BLaER1 treated with 17β-estradiol and CSF1 and Interleukin-3, amounts not matched to agents 10 nM and 100 nM (cell line): ENCODE measurements at regions not wholly inside any gene's neighbourhood (a gene's known extent, or its start where the extent isn't known, plus 50 kb on each side); places are given as distances from the start of the nearest gene placed in this dataset.
"Not testable (repeated sequence)": the region's sequence is repeated elsewhere in the genome, so short reads cannot be mapped to it uniquely, and the experiment has no call there.

Source experiments
- H3K27ac ChIP-seq, 11 experiments: shearing (Covaris generic); formaldehyde crosslinking; 2 replicates each; pipeline ENCODE4 v1.8.1; 2022
- H3K27me3 ChIP-seq, 11 experiments: shearing (Covaris generic); formaldehyde crosslinking; 2 replicates each; pipeline ENCODE4 v1.8.1; 2022
- H3K36me3 ChIP-seq, 11 experiments: shearing (Covaris generic); formaldehyde crosslinking; 2 replicates each; pipeline ENCODE4 v1.8.1; 2022
- H3K4me1 ChIP-seq, 10 experiments: shearing (Covaris generic); formaldehyde crosslinking; 2 replicates each; pipeline ENCODE4 v1.8.1; 2022
- H3K4me2 ChIP-seq, 11 experiments: shearing (Covaris generic); formaldehyde crosslinking; 2 replicates each; pipeline ENCODE4 v1.8.1; 2022
- H3K4me3 ChIP-seq, 10 experiments: shearing (Covaris generic); formaldehyde crosslinking; 2 replicates each; pipeline ENCODE4 v1.8.1; 2022
- H3K9ac ChIP-seq, 11 experiments: shearing (Covaris generic); formaldehyde crosslinking; 2 replicates each; pipeline ENCODE4 v1.8.1; 2022
- H3K9me3 ChIP-seq, 11 experiments: shearing (Covaris generic); formaldehyde crosslinking; replicated peaks in 1 of 11; 2 replicates each; pipeline ENCODE4 v1.8.1; 2022
- H4K20me1 ChIP-seq, 11 experiments: shearing (Covaris generic); formaldehyde crosslinking; 2 replicates each; pipeline ENCODE4 v1.8.1; 2022
- Cebpa-rat ChIP-seq, 11 experiments: shearing (Covaris generic); IDR thresholded peaks; 2 replicates each; pipeline ENCODE4 v1.8.1; 2022

DNA sequence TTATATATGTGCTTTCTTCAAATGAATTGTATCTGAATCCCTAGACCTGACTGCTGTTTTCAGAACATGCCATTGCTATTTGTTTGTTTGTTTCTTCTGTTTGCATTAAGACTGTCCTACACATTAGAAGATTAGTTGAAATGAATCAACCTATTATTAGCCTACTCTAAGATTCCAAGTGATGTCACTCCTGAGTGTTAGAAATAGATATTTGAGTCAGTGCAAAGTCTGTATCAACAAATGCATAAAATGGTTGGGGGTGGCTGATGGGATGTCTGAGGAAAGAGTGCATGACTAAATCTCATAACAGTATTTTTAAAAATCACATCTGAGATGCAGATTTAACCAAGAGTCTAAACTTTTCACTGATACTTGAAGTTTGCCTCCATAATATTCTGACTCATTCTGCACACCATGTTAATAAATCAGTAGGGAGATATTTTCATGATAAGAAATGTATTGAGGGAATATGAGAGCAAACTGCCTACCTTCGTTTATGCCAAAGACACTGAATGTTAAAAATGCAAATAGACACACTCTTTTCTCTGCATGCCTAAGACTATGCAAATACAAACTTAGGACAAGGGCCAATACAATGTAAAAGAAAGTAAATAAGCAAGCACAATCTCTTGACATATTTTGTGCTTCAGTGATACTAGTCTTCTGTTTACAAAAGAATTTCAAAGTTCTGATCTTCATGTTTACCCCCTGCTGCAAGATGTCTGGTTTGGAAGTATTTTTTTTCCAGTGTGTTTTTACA is 253.3 kb downstream of the LIG4 start:
- H4K20me1 ChIP-seq, result no peaks in the 10 kb centered on the region
- no peaks in the 10 kb centered on the region for H3K9me3 ChIP-seq
- no peak overlapping the region for H3K27ac ChIP-seq
- TF ChIP-seq Cebpa-rat (IDR thresholded peaks at IDR 0.05), result no peak
- no peak overlapping the region for H3K4me3 ChIP-seq
- no peak overlapping the region for H3K9ac ChIP-seq
- H3K36me3 ChIP-seq, result no peaks in the 10 kb centered on the region
- H3K4me1 ChIP-seq, result no peaks in the 10 kb centered on the region
- no peaks in the 10 kb centered on the region for H3K27me3 ChIP-seq
- H3K4me2 ChIP-seq, result no peak overlapping the region

DNA sequence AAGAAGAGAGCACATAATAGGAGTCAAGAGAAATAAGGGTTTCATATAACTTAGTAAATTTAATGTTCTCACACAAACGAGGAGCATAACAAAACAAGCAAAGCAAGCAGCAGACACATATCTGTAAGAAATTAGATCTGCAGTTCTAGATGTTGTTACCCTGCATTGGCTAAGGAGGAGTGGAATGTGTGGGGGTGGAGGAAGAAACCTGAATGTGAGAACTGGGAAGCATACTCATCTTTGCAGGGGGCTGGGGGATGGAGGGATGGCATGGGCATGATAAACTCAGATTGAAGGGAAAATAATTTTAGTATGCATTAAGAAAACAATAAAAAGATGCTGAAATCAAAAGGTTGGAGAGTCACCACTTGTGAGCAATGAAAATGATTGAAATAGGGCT is 255.0 kb downstream of the LIG4 start:
- Histone ChIP-seq H3K4me2 (no peak overlapping the region), H4K20me1 (no peaks in the 10 kb centered on the region), H3K27me3 (no peaks in the 10 kb centered on the region), H3K4me1 (no peaks in the 10 kb centered on the region), H3K36me3 (no peaks in the 10 kb centered on the region), H3K27ac (no peak overlapping the region), H3K9me3 (no peaks in the 10 kb centered on the region), H3K9ac (no peak overlapping the region), H3K4me3 (no peak overlapping the region)
- no peak for TF ChIP-seq Cebpa-rat (IDR thresholded peaks at IDR 0.05)

DNA sequence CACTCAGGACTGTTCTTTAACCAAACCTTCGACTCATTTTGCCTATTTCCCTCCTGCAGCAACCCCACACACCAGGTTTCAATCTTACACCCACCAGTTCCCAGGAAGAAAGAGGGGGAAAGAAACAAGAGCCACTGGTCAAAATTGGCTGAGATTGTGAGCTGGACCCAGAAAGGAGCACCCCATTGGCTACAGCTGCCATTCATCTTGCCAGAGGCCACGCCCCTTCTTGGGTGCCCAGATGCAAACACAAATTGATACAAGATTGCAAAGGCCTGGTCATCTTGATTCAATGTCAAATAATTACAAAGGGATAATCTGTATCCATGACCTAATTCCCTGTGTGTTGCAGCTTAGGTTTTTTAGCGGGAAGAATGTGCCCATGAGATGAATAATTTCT is 258.4 kb downstream of the LIG4 start:
- no peak overlapping the region for H3K9ac ChIP-seq
- H3K27ac ChIP-seq, result no peak overlapping the region
- no peaks in the 10 kb centered on the region for H3K27me3 ChIP-seq
- no peak overlapping the region for H3K4me2 ChIP-seq
- H3K4me1 ChIP-seq, result no peaks in the 10 kb centered on the region
- TF ChIP-seq Cebpa-rat (IDR thresholded peaks at IDR 0.05), result no peak
- no peaks in the 10 kb centered on the region for H3K36me3 ChIP-seq
- H3K4me3 ChIP-seq, result no peak overlapping the region
- no peaks in the 10 kb centered on the region for H4K20me1 ChIP-seq
- no peaks in the 10 kb centered on the region for H3K9me3 ChIP-seq

DNA sequence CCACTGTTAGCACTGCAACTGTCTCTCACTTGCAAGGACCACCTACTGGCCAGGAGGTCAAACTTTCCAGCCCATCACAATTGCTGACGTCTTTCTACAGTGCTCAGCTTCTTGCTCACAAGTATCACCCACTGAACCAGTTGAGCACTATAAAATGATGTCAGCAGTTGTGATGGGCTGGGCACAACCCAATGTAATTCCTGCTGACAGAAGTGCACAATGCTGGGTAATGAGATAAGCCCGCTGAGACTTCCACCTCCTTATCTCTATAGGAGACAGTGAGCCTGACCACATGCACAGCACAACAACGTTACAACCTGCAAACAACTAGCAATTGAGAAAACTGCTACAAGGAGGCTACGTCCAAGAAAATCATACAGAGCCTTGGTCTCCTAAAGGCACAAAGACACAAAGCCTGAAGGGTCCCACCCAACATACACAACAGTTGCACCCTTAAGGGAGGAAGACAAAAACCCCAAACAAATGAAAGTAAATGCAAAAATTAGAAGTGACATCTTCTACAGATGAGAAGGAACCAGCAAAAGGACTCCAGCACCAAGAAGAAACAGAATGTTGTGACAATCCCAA is 273.2 kb downstream of the LIG4 start:
- no peak for TF ChIP-seq Cebpa-rat (IDR thresholded peaks at IDR 0.05)
- H3K4me3 ChIP-seq, result no peak overlapping the region
- no peaks in the 10 kb centered on the region for H3K27me3 ChIP-seq
- H3K27ac ChIP-seq, result no peak overlapping the region
- H3K36me3 ChIP-seq, result no peaks in the 10 kb centered on the region
- peaks cover 6 to 23% (median 16%) of the 10 kb centered on the region in 11 experiments; a peak in 13 of 22 replicates for H3K9me3 ChIP-seq
- no peak overlapping the region for H3K4me2 ChIP-seq
- H4K20me1 ChIP-seq, result no peaks in the 10 kb centered on the region
- H3K9ac ChIP-seq, result no peak overlapping the region
- H3K4me1 ChIP-seq, result peaks cover 0 to 5% (median 0%) of the 10 kb centered on the region in 10 experiments; a peak in 1 of 20 replicates

DNA sequence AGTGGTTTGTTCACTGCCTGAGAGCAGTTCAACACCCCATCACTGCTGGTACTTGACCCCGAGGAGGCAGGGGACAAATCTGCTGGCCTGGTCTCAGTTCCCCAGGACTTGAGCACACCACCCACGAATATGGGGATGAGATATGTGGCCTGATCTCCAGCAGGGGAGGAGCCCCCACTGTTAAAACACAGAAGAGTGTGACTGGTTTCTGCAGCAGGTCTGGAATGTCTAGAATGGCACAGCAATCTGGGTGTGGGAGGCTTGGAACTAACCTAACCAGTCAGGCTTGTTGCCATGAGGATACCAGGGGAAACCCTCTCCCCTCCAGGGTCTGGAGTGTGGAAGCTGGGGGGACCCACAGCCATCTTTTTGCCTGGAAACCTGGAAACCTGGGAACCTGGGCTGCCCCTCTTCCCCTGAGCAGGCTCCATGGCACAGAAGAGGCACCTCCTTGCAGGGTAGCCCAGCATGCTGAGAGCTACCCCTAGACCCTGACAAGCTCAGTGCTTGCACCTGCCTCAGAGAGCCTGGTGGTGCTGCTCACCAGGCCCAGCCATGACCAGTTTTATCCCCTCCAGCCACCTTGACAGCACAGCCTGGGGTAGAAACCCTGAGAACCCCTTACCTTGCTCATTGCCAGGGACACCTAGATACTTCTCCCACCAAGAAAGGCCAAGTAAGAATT is 273.8 kb downstream of the LIG4 start:
- no peaks in the 10 kb centered on the region for H3K27me3 ChIP-seq
- H3K9me3 ChIP-seq, result peaks cover 6 to 23% (median 16%) of the 10 kb centered on the region in 11 experiments; a peak in 13 of 22 replicates
- H3K9ac ChIP-seq, result no peak overlapping the region
- no peak overlapping the region for H3K4me2 ChIP-seq
- H3K4me3 ChIP-seq, result no peak overlapping the region
- H4K20me1 ChIP-seq, result no peaks in the 10 kb centered on the region
- H3K4me1 ChIP-seq, result peaks cover 0 to 5% (median 0%) of the 10 kb centered on the region in 10 experiments; a peak in 1 of 20 replicates
- H3K27ac ChIP-seq, result no peak overlapping the region
- no peaks in the 10 kb centered on the region for H3K36me3 ChIP-seq
- TF ChIP-seq Cebpa-rat (IDR thresholded peaks at IDR 0.05), result no peak

DNA sequence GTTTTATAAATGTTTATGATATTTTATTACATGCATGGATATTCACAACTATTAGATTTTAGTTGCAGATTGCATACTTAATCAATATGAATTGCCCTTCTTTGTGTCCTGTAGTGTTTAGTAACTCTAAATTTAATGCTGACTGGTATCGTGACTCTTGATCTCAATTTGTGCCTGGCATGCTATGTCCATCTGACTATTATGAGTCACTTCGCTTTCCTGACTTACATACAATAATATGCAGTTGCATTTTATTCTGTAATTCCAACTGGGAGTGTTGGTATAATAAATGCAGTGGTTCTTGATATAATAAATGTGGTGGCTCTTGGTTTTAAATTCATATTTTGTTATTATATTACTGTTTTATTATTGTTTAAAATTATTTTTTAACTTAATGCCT is 277.5 kb downstream of the LIG4 start:
- Histone ChIP-seq H3K27ac (no peak overlapping the region), H3K9me3 (peaks cover 5 to 16% (median 12%) of the 10 kb centered on the region in 11 experiments; a peak in 13 of 22 replicates), H3K36me3 (no peaks in the 10 kb centered on the region), H3K9ac (no peak overlapping the region), H4K20me1 (no peaks in the 10 kb centered on the region), H3K4me1 (peaks cover 0 to 5% (median 0%) of the 10 kb centered on the region in 10 experiments; a peak in 1 of 20 replicates), H3K4me2 (no peak overlapping the region), H3K4me3 (no peak overlapping the region), H3K27me3 (no peaks in the 10 kb centered on the region)
- TF ChIP-seq Cebpa-rat (IDR thresholded peaks at IDR 0.05), result no peak

DNA sequence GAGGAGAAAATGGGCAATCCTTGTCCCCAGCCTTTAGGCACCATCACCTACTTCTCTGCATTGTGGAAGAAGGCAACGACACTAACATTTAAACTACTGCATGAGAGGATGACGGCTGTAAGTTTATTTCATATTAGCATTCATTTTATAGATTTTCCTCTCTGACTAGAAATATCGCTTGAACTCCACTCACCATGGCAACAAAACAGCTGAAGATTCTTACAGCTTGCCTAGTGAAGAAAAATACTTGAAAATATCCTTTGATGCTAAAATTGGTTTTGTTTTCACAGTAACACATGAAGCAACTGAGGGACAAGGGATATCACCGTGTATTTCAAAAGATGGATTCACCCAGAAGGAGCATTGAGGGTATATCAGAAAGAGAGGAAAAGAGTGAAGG is 284.3 kb downstream of the LIG4 start:
- Histone ChIP-seq H3K27ac (no peak overlapping the region), H3K4me2 (no peak overlapping the region), H3K9me3 (no peaks in the 10 kb centered on the region), H3K9ac (no peak overlapping the region), H4K20me1 (no peaks in the 10 kb centered on the region), H3K4me1 (no peaks in the 10 kb centered on the region), H3K36me3 (no peaks in the 10 kb centered on the region), H3K4me3 (no peak overlapping the region), H3K27me3 (no peaks in the 10 kb centered on the region)
- TF ChIP-seq Cebpa-rat (IDR thresholded peaks at IDR 0.05), result no peak

DNA sequence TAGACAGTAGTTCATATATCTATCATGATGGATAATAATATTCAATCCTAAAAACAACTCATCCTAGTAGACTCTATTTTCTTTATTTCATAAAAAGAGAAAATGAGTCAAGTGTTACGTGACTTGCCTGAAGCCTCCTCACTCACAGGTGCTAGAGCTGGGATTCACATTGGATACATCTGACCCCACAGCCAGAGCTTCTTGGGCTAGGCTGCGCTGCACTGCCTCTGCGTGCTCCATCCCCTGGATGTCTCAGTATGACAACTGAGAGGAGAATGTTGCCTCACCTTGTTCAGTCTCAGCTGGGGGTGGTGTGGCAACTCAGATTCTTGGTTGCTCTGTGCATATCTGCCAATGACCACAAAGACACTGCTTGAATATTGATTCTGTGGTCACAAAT is 286.6 kb downstream of the LIG4 start:
- Histone ChIP-seq H3K4me1 (no peaks in the 10 kb centered on the region), H3K36me3 (no peaks in the 10 kb centered on the region), H3K27me3 (no peaks in the 10 kb centered on the region), H3K27ac (no peak overlapping the region), H3K9me3 (no peaks in the 10 kb centered on the region), H3K4me2 (no peak overlapping the region), H3K4me3 (no peak overlapping the region), H3K9ac (no peak overlapping the region), H4K20me1 (no peaks in the 10 kb centered on the region)
- TF ChIP-seq Cebpa-rat (IDR thresholded peaks at IDR 0.05), result no peak

DNA sequence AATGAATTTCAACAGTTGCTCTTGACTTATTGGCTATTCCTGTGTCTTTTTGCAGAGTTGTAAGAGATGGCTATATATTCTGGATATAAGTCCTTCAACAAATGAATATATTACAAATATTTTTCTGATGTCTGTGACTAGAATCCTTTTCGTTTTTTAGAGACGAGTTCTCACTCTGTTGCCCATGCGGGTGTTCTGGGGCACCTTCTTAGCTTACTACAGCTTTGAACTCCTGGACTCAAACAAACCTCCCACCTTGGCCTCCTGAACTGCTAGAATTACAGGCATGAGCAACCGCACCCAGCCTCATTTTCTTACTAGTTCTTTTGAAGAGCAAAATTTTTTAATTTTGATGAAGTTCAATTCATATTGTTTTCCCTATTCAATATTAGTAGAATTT is 287.8 kb downstream of the LIG4 start:
- Histone ChIP-seq H3K27me3 (no peaks in the 10 kb centered on the region), H3K4me3 (no peak overlapping the region), H3K27ac (no peak overlapping the region), H4K20me1 (no peaks in the 10 kb centered on the region), H3K4me2 (no peak overlapping the region), H3K9me3 (no peaks in the 10 kb centered on the region), H3K36me3 (no peaks in the 10 kb centered on the region), H3K4me1 (no peaks in the 10 kb centered on the region), H3K9ac (no peak overlapping the region)
- no peak for TF ChIP-seq Cebpa-rat (IDR thresholded peaks at IDR 0.05)

DNA sequence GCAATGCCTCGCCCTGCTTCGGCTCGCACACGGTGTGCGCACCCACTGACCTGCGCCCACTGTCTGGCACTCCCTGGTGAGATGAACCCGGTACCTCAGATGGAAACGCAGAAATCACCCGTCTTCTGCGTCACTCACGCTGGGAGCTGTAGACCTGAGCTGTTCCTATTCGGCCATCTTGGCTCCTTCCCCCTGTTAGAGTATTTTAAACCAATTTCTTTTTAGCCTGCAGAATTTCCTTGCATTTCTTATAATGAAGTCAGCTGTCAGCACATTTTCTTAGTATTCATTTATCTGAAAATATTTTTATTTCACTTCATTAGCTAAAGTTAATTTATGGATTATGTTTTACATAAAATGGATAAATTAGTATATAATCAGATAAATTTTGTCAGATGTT is 288.8 kb downstream of the LIG4 start:
- not testable (repeated sequence) for H3K4me1 ChIP-seq, H3K4me2 ChIP-seq, H3K27me3 ChIP-seq, H4K20me1 ChIP-seq, H3K27ac ChIP-seq, H3K4me3 ChIP-seq, H3K9me3 ChIP-seq, H3K9ac ChIP-seq, H3K36me3 ChIP-seq

DNA sequence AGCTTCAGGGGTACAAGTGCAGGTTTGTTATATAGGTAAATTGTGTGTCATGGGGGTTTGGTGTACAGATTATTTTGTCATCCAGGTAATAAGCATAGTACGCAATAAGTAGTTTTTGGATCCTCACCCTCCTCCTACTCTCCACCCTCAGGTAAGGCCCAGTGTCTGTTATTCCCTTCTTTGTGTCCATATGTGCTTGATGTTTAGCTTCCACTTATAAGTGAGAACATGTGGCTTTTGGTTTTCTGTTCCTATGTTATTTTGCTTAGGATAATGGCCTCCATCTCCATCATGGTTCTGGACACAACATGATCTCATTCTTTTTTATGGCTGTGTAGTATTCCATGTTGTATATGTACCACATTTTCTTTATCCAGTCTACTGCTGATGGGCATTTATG is 298.4 kb downstream of the LIG4 start:
- H3K9me3 ChIP-seq, H3K9ac ChIP-seq, H3K4me1 ChIP-seq, H3K4me3 ChIP-seq, H3K4me2 ChIP-seq, H3K27ac ChIP-seq, H4K20me1 ChIP-seq, H3K36me3 ChIP-seq, H3K27me3 ChIP-seq: not testable (repeated sequence)
